ENCODE measurements at regions not wholly inside any gene's neighbourhood (a gene's known extent, or its start where the extent isn't known, plus 50 kb on each side); places are given as distances from the start of the nearest gene placed in this dataset.
"Not testable (repeated sequence)": the region's sequence is repeated elsewhere in the genome, so short reads cannot be mapped to it uniquely, and the experiment has no call there.

GRCh38 chr2:117379928-117380327, 434.6 kb upstream of the DDX18 start:
- no peaks in the 10 kb centered on the region for H3K4me1 ChIP-seq (ENCODE audit: insufficient read depth, low read length)
- H4K20me1 ChIP-seq (ENCODE audit: insufficient read depth, low read length), result no peaks in the 10 kb centered on the region
- H3K4me2 ChIP-seq (ENCODE audit: insufficient read depth, low read length), result no peak overlapping the region
- H3K79me2 ChIP-seq (ENCODE audit: insufficient read depth, low read length), result no peaks in the 10 kb centered on the region
- no peak overlapping the region for H2AFZ ChIP-seq (ENCODE audit: low read length)
- H3K36me3 ChIP-seq (ENCODE audit: insufficient read depth, low read length), result no peaks in the 10 kb centered on the region
- H3K9me3 ChIP-seq (ENCODE audit: low read depth, low read length), result no peaks in the 10 kb centered on the region
- H3K4me3 ChIP-seq (ENCODE audit: insufficient read depth, low read length), result no peak overlapping the region
- H3K27me3 ChIP-seq (ENCODE audit: insufficient read depth, low read length), result no peaks in the 10 kb centered on the region
- no peak overlapping the region for H3K27ac ChIP-seq (ENCODE audit: low read depth, low read length)
- TF ChIP-seq CTCF (IDR thresholded peaks at IDR 0.05; ENCODE audit: extremely low read depth, low read depth, low read length), result no peak
- no peak for DNase-seq (ENCODE audit: insufficient read length, low spot score, missing footprints)

GRCh38 chr2:117383997-117384396, 430.5 kb upstream of the DDX18 start:
- H4K20me1 ChIP-seq (ENCODE audit: insufficient read depth, low read length); H3K27ac ChIP-seq (ENCODE audit: low read depth, low read length); H3K27me3 ChIP-seq (ENCODE audit: insufficient read depth, low read length); H3K4me3 ChIP-seq (ENCODE audit: insufficient read depth, low read length); H3K36me3 ChIP-seq (ENCODE audit: insufficient read depth, low read length); H2AFZ ChIP-seq (ENCODE audit: low read length); H3K4me1 ChIP-seq (ENCODE audit: insufficient read depth, low read length); H3K4me2 ChIP-seq (ENCODE audit: insufficient read depth, low read length); H3K9me3 ChIP-seq (ENCODE audit: low read depth, low read length); H3K79me2 ChIP-seq (ENCODE audit: insufficient read depth, low read length); DNase-seq (ENCODE audit: insufficient read length, low spot score, missing footprints): not testable (repeated sequence)

GRCh38 chr2:117396161-117396560, 418.3 kb upstream of the DDX18 start:
- Histone ChIP-seq H4K20me1 (ENCODE audit: insufficient read depth, low read length) (no peaks in the 10 kb centered on the region), H3K36me3 (ENCODE audit: insufficient read depth, low read length) (no peaks in the 10 kb centered on the region), H3K4me1 (ENCODE audit: insufficient read depth, low read length) (no peaks in the 10 kb centered on the region), H3K79me2 (ENCODE audit: insufficient read depth, low read length) (no peaks in the 10 kb centered on the region), H3K27ac (ENCODE audit: low read depth, low read length) (no peak overlapping the region), H3K4me3 (ENCODE audit: insufficient read depth, low read length) (no peak overlapping the region), H3K9me3 (ENCODE audit: low read depth, low read length) (peaks cover 3% of the 10 kb centered on the region), H3K4me2 (ENCODE audit: insufficient read depth, low read length) (no peak overlapping the region), H2AFZ (ENCODE audit: low read length) (no peak overlapping the region), H3K27me3 (ENCODE audit: insufficient read depth, low read length) (no peaks in the 10 kb centered on the region)
- DNase-seq (ENCODE audit: insufficient read length, low spot score, missing footprints), result no peak
- TF ChIP-seq CTCF (IDR thresholded peaks at IDR 0.05; ENCODE audit: extremely low read depth, low read depth, low read length), result no peak

- H4K20me1 ChIP-seq (ENCODE audit: insufficient read depth, low read length), result no peaks in the 10 kb centered on the region
- no peaks in the 10 kb centered on the region for H3K27me3 ChIP-seq (ENCODE audit: insufficient read depth, low read length)
- H3K36me3 ChIP-seq (ENCODE audit: insufficient read depth, low read length), result no peaks in the 10 kb centered on the region
- no peak overlapping the region for H3K4me2 ChIP-seq (ENCODE audit: insufficient read depth, low read length)
- H3K4me3 ChIP-seq (ENCODE audit: insufficient read depth, low read length), result no peak overlapping the region
- no peak for TF ChIP-seq CTCF (IDR thresholded peaks at IDR 0.05; ENCODE audit: extremely low read depth, low read depth, low read length)
- no peaks in the 10 kb centered on the region for H3K4me1 ChIP-seq (ENCODE audit: insufficient read depth, low read length)
- no peak overlapping the region for H2AFZ ChIP-seq (ENCODE audit: low read length)
- DNase-seq (ENCODE audit: insufficient read length, low spot score, missing footprints), result no peak
- no peak overlapping the region for H3K27ac ChIP-seq (ENCODE audit: low read depth, low read length)
- no peaks in the 10 kb centered on the region for H3K79me2 ChIP-seq (ENCODE audit: insufficient read depth, low read length)
- H3K9me3 ChIP-seq (ENCODE audit: low read depth, low read length), result peaks cover 3% of the 10 kb centered on the region
Measured at GRCh38 chr2:117401582-117401981, 412.9 kb upstream of the DDX18 start.

GRCh38 chr2:117406443-117406842, 408.0 kb upstream of the DDX18 start:
- H4K20me1 ChIP-seq (ENCODE audit: insufficient read depth, low read length), result no peaks in the 10 kb centered on the region
- no peaks in the 10 kb centered on the region for H3K27me3 ChIP-seq (ENCODE audit: insufficient read depth, low read length)
- H3K9me3 ChIP-seq (ENCODE audit: low read depth, low read length), result peaks cover 3% of the 10 kb centered on the region
- no peak for TF ChIP-seq CTCF (IDR thresholded peaks at IDR 0.05; ENCODE audit: extremely low read depth, low read depth, low read length)
- H3K27ac ChIP-seq (ENCODE audit: low read depth, low read length), result no peak overlapping the region
- H3K79me2 ChIP-seq (ENCODE audit: insufficient read depth, low read length), result no peaks in the 10 kb centered on the region
- no peak overlapping the region for H3K4me2 ChIP-seq (ENCODE audit: insufficient read depth, low read length)
- no peak overlapping the region for H3K4me3 ChIP-seq (ENCODE audit: insufficient read depth, low read length)
- H3K36me3 ChIP-seq (ENCODE audit: insufficient read depth, low read length), result no peaks in the 10 kb centered on the region
- no peaks in the 10 kb centered on the region for H3K4me1 ChIP-seq (ENCODE audit: insufficient read depth, low read length)
- no peak overlapping the region for H2AFZ ChIP-seq (ENCODE audit: low read length)
- no peak for DNase-seq (ENCODE audit: insufficient read length, low spot score, missing footprints)

Measured in osteoblast (primary cell).